Sigmoid colon (tissue), 6 donors: ENCODE measurements at regions not wholly inside any gene's neighbourhood (a gene's known extent, or its start where the extent isn't known, plus 50 kb on each side); places are given as distances from the start of the nearest gene placed in this dataset.

Experiments
- DNase-seq: peaks from one replicate; pipeline ENCODE4 v3.0.0-alpha.2; 2019
- H3K27ac ChIP-seq, 4 donors: fragments of 200-600 bp; sonication (generic); one replicate each; pipeline ENCODE4 v1.5.1; 2016 to 2019; ENCODE audit warnings: mild to moderate bottlenecking in 1 of 4
- H3K27me3 ChIP-seq, 3 donors: fragments of 200-600 bp; sonication (generic); one replicate each; pipeline ENCODE4 v1.5.1; 2019; ENCODE audit warnings: mild to moderate bottlenecking in 1 of 3
- H3K36me3 ChIP-seq, 4 donors: fragments of 200-600 bp; sonication (generic); one replicate each; pipeline ENCODE4 v1.5.1; 2016 to 2019
- H3K4me1 ChIP-seq, 4 donors: fragments of 200-600 bp; sonication (generic); one replicate each; pipeline ENCODE4 v1.5.1; 2017 to 2019
- H3K4me3 ChIP-seq, 4 donors: fragments of 200-600 bp; sonication (generic); one replicate each; pipeline ENCODE4 v1.5.1; 2017 to 2019; ENCODE audit warnings: mild to moderate bottlenecking in 2 of 4, moderate library complexity in 1 of 4
- H3K9me3 ChIP-seq, 4 donors: fragments of 200-600 bp in 3 of 4; sonication (generic) in 3 of 4; one replicate each; pipeline versions ENCODE4 v1.5.1 to v1.6.1; 2013 to 2019
- CTCF ChIP-seq, 4 experiments: fragments of 450-650 bp in 3 of 4; fragments of 200-600 bp in 1 of 4; IDR thresholded peaks; one replicate each; pipeline ENCODE4 v1.5.1; 2016 to 2019; ENCODE audit warnings: antibody characterized with exemption in 4 of 4, mild to moderate bottlenecking in 3 of 4, moderate library complexity in 2 of 4
- EP300 ChIP-seq, 4 donors: sonication (generic); formaldehyde crosslinking; IDR thresholded peaks; one replicate each; pipeline ENCODE4 v1.6.1; 2017; ENCODE audit warnings: antibody characterized with exemption in 4 of 4
- POLR2A ChIP-seq, 2 donors: fragments of 450-650 bp; IDR thresholded peaks; one replicate each; pipeline ENCODE4 v1.6.1; 2016; ENCODE audit warnings: antibody characterized with exemption in 2 of 2, mild to moderate bottlenecking in 2 of 2, moderate library complexity in 2 of 2
- POLR2AphosphoS5 ChIP-seq, 4 donors: sonication (generic); formaldehyde crosslinking; IDR thresholded peaks; one replicate each; pipeline ENCODE4 v1.6.1; 2017; ENCODE audit warnings: antibody characterized with exemption in 4 of 4
- WGBS, 2 donors: extraction: QIAGEN DNeasy Blood & Tissue Kit; methylation state at CpG; one replicate each; pipeline ENCODE4 v1.1.7; 2013; 5-methylcytosine and 5-hydroxymethylcytosine counted together
- intact Hi-C: fragments of 100-400 bp; cut with DNase I; formaldehyde crosslinking; loops from one replicate; pipeline ENCODE4 v1.15.1; 2023
- donor health status: healthy with polysubstance abuse.
- donor health status: healthy.

GRCh38 chr7:114793155-114793845, 128.6 kb upstream of the MDFIC start:
- no peak overlapping the region for H3K27ac ChIP-seq
- 34 to 46% methylated on average over 5 of the region's 5 CpGs for WGBS, 2 donors
- no peak for DNase-seq
- H3K4me1 ChIP-seq: peaks cover 0 to 30% (median 14%) of the 10 kb centered on the region in 4 donors
- H3K27me3 ChIP-seq: no peaks in the 10 kb centered on the region
- intact Hi-C loops: no loop called here
- H3K36me3 ChIP-seq: no peaks in the 10 kb centered on the region
- no peaks in the 10 kb centered on the region for H3K9me3 ChIP-seq
- TF ChIP-seq POLR2A (IDR thresholded peaks at IDR 0.05) (no peak), EP300 (IDR thresholded peaks at IDR 0.05) (no peak)
- no peak overlapping the region for H3K4me3 ChIP-seq

- WGBS, 2 donors: 79 to 88% methylated on average over 2 of the region's 2 CpGs
- Histone ChIP-seq H3K4me1 (peaks cover 0 to 29% (median 14%) of the 10 kb centered on the region in 4 donors), H3K36me3 (no peaks in the 10 kb centered on the region), H3K9me3 (no peaks in the 10 kb centered on the region), H3K27ac (peak overlapping the region in 3 of 4 donors; percentile 28 to 43 (median 38)), H3K27me3 (no peaks in the 10 kb centered on the region), H3K4me3 (no peak overlapping the region)
- no peak for DNase-seq
- intact Hi-C loops: no loop called here
- TF ChIP-seq CTCF (IDR thresholded peaks at IDR 0.05) (no peak), POLR2AphosphoS5 (IDR thresholded peaks at IDR 0.05) (peak in 3 of 4 donors; percentile 9 to 84 (median 84))
Observed at GRCh38 chr7:114795475-114795874, 126.4 kb upstream of the MDFIC start.

- H3K27me3 ChIP-seq: no peaks in the 10 kb centered on the region
- H3K4me3 ChIP-seq: no peak overlapping the region
- peaks cover 0 to 19% (median 14%) of the 10 kb centered on the region in 4 donors for H3K4me1 ChIP-seq
- WGBS, 2 donors: 79% methylated on average over 4 of the region's 4 CpGs
- no peaks in the 10 kb centered on the region for H3K36me3 ChIP-seq
- H3K9me3 ChIP-seq: no peaks in the 10 kb centered on the region
- no peak overlapping the region for H3K27ac ChIP-seq
- TF ChIP-seq POLR2AphosphoS5 (IDR thresholded peaks at IDR 0.05) (no peak), CTCF (IDR thresholded peaks at IDR 0.05) (no peak), EP300 (IDR thresholded peaks at IDR 0.05) (no peak), POLR2A (IDR thresholded peaks at IDR 0.05) (no peak)
- intact Hi-C loops: no loop called here
- DNase-seq: no peak
Observed at GRCh38 chr7:114799628-114800028, 122.3 kb upstream of the MDFIC start.

- H3K4me1 ChIP-seq: peaks cover 0 to 10% (median 5%) of the 10 kb centered on the region in 4 donors
- H3K9me3 ChIP-seq: no peaks in the 10 kb centered on the region
- no peak overlapping the region for H3K27ac ChIP-seq
- no peak for TF ChIP-seq CTCF (IDR thresholded peaks at IDR 0.05)
- TF ChIP-seq POLR2AphosphoS5 (IDR thresholded peaks at IDR 0.05): no peak
- H3K4me3 ChIP-seq: no peak overlapping the region
- H3K27me3 ChIP-seq: no peaks in the 10 kb centered on the region
- intact Hi-C loops: no loop called here
- H3K36me3 ChIP-seq: no peaks in the 10 kb centered on the region
- WGBS, 2 donors: 75 to 86% methylated on average over 4 of the region's 4 CpGs
- no peak for DNase-seq
Observed at GRCh38 chr7:114802632-114803031, 119.3 kb upstream of the MDFIC start.

GRCh38 chr7:114806590-114807162, 115.2 kb upstream of the MDFIC start:
- no peak overlapping the region for H3K27ac ChIP-seq
- DNase-seq: peak; percentile 70
- no peaks in the 10 kb centered on the region for H3K9me3 ChIP-seq
- 27 to 73% methylated on average over 2 of the region's 2 CpGs for WGBS, 2 donors
- no peaks in the 10 kb centered on the region for H3K27me3 ChIP-seq
- peaks cover 0 to 16% (median 12%) of the 10 kb centered on the region in 4 donors for H3K4me1 ChIP-seq
- no peaks in the 10 kb centered on the region for H3K36me3 ChIP-seq
- no peak overlapping the region for H3K4me3 ChIP-seq
- TF ChIP-seq POLR2AphosphoS5 (IDR thresholded peaks at IDR 0.05): no peak
- TF ChIP-seq POLR2A (IDR thresholded peaks at IDR 0.05): no peak
- no peak for TF ChIP-seq EP300 (IDR thresholded peaks at IDR 0.05)
- no peak for TF ChIP-seq CTCF (IDR thresholded peaks at IDR 0.05)
- intact Hi-C loops: no loop called here
